WERI-Rb-1 (cell line): ENCODE measurements at regions not wholly inside any gene's neighbourhood (a gene's known extent, or its start where the extent isn't known, plus 50 kb on each side); places are given as distances from the start of the nearest gene placed in this dataset.

Experiments used
- DNase-seq: peaks from one replicate; pipeline ENCODE4 v3.0.0-alpha.2; 2020
- H3K27ac ChIP-seq: fragments of 250-450 bp; sonication (Bioruptor Pico); 2 replicates; pipeline ENCODE4 v1.5.1; 2020; ENCODE audit warnings: mild to moderate bottlenecking, moderate library complexity
- H3K27me3 ChIP-seq: fragments of 250-450 bp; sonication (Bioruptor Pico); 2 replicates; pipeline ENCODE4 v1.5.1; 2021; ENCODE audit warnings: mild to moderate bottlenecking, low read depth, moderate library complexity; ENCODE audit not compliant: insufficient read depth, severe bottlenecking
- H3K36me3 ChIP-seq: fragments of 250-450 bp; sonication (Bioruptor Pico); 2 replicates; pipeline ENCODE4 v1.5.1; 2020; ENCODE audit warnings: mild to moderate bottlenecking, moderate library complexity
- H3K4me3 ChIP-seq: 2 replicates; pipeline ENCODE4 v1.5.1; 2011; ENCODE audit warnings: low read depth, mild to moderate bottlenecking, control low read depth, low read length
- H3K9me3 ChIP-seq: fragments of 250-450 bp; sonication (Bioruptor Pico); 2 replicates; pipeline ENCODE4 v1.5.1; 2021; ENCODE audit warnings: mild to moderate bottlenecking, moderate library complexity; ENCODE audit not compliant: severe bottlenecking
- TF ChIP-seq, protein P1 (sequence below): IDR thresholded peaks from 2 replicates; pipeline ENCODE4 v1.5.1; 2011; ENCODE audit warnings: low read depth, mild to moderate bottlenecking, control low read depth, inconsistent platforms, low read length

DNA sequence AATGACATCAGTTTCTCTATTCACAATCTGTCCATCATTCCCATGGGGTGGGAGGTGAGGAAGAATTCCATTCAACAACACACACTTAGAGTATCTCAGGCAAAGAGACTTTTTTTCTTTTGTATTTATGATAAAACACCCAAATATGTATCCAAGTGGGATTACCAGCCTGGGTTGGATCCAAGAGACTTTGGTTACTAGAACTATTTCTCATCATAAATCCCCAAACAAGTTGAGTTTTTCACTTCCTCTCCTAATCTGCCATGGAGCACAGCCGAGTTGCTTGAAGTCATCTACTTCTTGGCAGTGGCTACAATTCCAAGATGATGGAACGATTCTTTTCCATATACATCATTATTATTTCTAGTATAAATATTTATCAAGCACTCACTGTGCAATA is 209.2 kb upstream of the HMGA2 start:
- Histone ChIP-seq H3K27ac (no peak overlapping the region), H3K9me3 (no peaks in the 10 kb centered on the region), H3K27me3 (no peaks in the 10 kb centered on the region), H3K4me3 (no peak overlapping the region), H3K36me3 (no peaks in the 10 kb centered on the region)
- no peak for DNase-seq
- TF ChIP-seq, protein P1, sequence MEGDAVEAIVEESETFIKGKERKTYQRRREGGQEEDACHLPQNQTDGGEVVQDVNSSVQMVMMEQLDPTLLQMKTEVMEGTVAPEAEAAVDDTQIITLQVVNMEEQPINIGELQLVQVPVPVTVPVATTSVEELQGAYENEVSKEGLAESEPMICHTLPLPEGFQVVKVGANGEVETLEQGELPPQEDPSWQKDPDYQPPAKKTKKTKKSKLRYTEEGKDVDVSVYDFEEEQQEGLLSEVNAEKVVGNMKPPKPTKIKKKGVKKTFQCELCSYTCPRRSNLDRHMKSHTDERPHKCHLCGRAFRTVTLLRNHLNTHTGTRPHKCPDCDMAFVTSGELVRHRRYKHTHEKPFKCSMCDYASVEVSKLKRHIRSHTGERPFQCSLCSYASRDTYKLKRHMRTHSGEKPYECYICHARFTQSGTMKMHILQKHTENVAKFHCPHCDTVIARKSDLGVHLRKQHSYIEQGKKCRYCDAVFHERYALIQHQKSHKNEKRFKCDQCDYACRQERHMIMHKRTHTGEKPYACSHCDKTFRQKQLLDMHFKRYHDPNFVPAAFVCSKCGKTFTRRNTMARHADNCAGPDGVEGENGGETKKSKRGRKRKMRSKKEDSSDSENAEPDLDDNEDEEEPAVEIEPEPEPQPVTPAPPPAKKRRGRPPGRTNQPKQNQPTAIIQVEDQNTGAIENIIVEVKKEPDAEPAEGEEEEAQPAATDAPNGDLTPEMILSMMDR, result no peak

- Histone ChIP-seq H3K4me3 (no peak overlapping the region), H3K36me3 (no peaks in the 10 kb centered on the region)
Measured at GRCh38 chr12:65616022-65616421, 208.3 kb upstream of the HMGA2 start.

DNA sequence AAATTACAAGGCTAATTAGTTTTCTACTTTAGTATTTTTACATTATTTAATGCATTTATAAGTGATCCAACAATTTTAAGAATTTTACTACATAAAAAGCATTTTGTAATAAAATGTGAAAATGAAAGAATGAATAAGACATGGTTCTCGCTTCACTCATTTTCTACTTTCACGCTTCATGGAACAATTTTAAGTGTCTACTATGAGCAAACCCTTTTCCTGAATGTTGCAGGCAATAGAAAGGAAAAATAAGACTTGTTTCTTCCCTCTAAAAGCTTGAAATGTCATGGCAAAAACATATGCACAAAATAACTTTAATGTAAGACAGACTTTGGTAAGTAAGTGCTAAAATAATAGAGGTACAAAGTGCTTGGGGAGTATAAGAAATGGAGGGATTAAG is 205.7 kb upstream of the HMGA2 start:
- H3K9me3 ChIP-seq, result no peaks in the 10 kb centered on the region
- H3K36me3 ChIP-seq, result no peaks in the 10 kb centered on the region
- no peaks in the 10 kb centered on the region for H3K27me3 ChIP-seq
- no peak for DNase-seq
- TF ChIP-seq, protein P1, result no peak
- H3K27ac ChIP-seq, result no peak overlapping the region
- no peak overlapping the region for H3K4me3 ChIP-seq

More at GRCh38 chr12:65616022-65616421, 208.3 kb upstream of the HMGA2 start:
- Histone ChIP-seq H3K27ac (no peak overlapping the region), H3K27me3 (no peaks in the 10 kb centered on the region), H3K9me3 (no peaks in the 10 kb centered on the region)
- DNase-seq, result no peak
- TF ChIP-seq, protein P1, result no peak

DNA sequence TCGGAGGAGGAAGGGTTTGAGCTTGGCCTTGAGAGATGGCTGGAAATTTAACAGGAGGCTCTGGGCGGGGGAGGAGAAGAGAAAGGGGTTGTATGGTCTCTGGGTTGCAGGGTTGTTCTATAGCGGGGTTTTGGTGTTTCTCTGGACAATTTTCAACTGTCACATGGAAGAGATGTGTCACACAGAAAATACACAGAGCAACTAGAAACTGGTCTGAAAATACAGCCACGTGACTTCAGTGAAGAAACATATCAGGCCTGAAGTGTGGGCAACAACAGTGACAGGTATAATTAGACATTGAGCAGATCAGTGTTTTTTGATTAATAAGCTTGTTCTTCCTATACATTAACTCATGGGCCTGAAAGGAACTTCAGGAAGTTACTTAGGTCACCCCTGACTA is 205.3 kb upstream of the HMGA2 start:
- H3K36me3 ChIP-seq, result no peaks in the 10 kb centered on the region
- no peak overlapping the region for H3K27ac ChIP-seq
- no peak overlapping the region for H3K4me3 ChIP-seq
- DNase-seq, result no peak
- H3K9me3 ChIP-seq, result no peaks in the 10 kb centered on the region
- TF ChIP-seq, protein P1, result no peak
- no peaks in the 10 kb centered on the region for H3K27me3 ChIP-seq

DNA sequence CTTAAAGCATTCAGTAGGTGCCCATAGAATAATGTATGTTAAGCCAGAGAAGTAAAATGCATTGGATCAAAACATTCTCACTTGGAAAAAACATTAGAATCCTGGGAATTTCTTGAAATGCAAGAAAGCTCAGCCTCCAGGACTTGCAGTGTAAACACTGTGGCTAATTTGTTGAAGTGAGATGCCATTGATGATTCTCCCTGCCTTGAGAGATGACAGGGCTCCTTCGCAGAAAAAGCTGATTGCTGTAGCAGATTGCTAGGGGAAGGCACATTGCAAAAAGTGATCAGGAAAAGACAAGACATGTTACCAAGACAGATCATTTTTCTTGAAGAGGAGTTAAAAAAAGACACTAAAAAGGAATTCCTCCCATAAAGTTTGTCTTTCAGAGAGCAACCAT is 204.2 kb upstream of the HMGA2 start:
- Histone ChIP-seq H3K4me3 (no peak overlapping the region), H3K36me3 (no peaks in the 10 kb centered on the region), H3K9me3 (no peaks in the 10 kb centered on the region), H3K27ac (no peak overlapping the region), H3K27me3 (no peaks in the 10 kb centered on the region)
- DNase-seq, result no peak
- TF ChIP-seq, protein P1, result no peak

- Histone ChIP-seq H3K27ac (no peak overlapping the region), H3K9me3 (no peaks in the 10 kb centered on the region), H3K27me3 (no peaks in the 10 kb centered on the region), H3K4me3 (no peak overlapping the region), H3K36me3 (no peaks in the 10 kb centered on the region)
- DNase-seq, result no peak
- TF ChIP-seq, protein P1, result no peak
Measured at GRCh38 chr12:65622056-65622455, 202.2 kb upstream of the HMGA2 start.
